ENCODE measurements at regions not wholly inside any gene's neighbourhood (a gene's known extent, or its start where the extent isn't known, plus 50 kb on each side); places are given as distances from the start of the nearest gene placed in this dataset.
A peak's percentile ranks its signal among the peaks of the same experiment; 100 is the strongest.

DNA sequence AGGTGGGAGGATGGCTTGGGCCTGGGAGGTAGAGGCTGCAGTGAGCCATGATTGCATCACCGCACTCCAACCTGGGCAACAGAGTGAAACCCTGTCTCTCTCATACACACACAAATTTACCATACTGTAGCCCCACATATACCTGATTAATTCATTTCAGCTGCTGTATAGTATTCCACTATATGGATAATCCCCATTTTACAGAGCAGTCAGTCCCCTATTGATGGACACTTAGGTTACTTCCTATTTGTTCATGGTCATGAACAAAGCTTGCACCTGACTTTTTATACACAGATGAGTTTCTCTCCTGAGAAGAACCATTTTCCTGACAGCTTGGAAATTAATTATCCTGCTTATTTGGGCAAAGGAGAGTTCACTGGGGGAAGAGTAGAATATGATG, 59.2 kb downstream of the EMX2 start:
- POLR2A ChIA-PET (ENCODE audit: low non-redundant PET), result interaction anchor here (0.6 kb wide), 1 partner anchor 12 kb away, joined by 7 read pairs; no protein-coding TSS in a partner anchor
- DNase-seq (ENCODE audit: low spot score), result no peak
- CTCF ChIA-PET, result interaction anchor here (0.6 kb wide), 1 partner anchor 64 kb away, joined by 4 read pairs; no protein-coding TSS in a partner anchor
- no peak overlapping the region for H3K27ac ChIP-seq
- TF ChIP-seq, protein P1, sequence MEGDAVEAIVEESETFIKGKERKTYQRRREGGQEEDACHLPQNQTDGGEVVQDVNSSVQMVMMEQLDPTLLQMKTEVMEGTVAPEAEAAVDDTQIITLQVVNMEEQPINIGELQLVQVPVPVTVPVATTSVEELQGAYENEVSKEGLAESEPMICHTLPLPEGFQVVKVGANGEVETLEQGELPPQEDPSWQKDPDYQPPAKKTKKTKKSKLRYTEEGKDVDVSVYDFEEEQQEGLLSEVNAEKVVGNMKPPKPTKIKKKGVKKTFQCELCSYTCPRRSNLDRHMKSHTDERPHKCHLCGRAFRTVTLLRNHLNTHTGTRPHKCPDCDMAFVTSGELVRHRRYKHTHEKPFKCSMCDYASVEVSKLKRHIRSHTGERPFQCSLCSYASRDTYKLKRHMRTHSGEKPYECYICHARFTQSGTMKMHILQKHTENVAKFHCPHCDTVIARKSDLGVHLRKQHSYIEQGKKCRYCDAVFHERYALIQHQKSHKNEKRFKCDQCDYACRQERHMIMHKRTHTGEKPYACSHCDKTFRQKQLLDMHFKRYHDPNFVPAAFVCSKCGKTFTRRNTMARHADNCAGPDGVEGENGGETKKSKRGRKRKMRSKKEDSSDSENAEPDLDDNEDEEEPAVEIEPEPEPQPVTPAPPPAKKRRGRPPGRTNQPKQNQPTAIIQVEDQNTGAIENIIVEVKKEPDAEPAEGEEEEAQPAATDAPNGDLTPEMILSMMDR (conservative IDR thresholded peaks at IDR 0.05; ENCODE audit: low read depth), result no peak

DNA sequence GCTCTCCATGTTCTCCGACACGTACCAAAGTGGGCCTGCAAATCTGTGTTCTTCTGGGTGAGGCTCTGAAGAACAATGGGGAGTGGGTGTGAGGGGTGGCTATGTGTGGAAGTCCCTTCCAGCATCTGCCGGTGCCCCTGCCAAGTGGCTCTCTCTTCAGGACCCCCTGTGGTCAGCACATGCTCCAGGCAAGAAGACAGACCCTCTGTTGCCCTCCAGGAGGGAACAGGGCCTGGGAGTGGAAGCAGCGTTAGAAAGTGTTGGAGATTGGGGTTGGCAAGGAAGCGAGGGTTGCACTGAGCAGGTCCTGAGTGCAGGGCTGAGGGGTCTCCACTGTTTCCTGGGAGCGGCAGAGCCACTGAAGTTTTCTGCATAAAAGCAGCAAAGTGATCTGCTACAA, 60.5 kb downstream of the EMX2 start:
- H3K27ac ChIP-seq, result no peak overlapping the region
- CTCF ChIA-PET, result no interaction called here
- DNase-seq (ENCODE audit: low spot score), result no peak
- TF ChIP-seq, protein P1 (conservative IDR thresholded peaks at IDR 0.05; ENCODE audit: low read depth), result no peak
- POLR2A ChIA-PET (ENCODE audit: low non-redundant PET), result no interaction called here

DNA sequence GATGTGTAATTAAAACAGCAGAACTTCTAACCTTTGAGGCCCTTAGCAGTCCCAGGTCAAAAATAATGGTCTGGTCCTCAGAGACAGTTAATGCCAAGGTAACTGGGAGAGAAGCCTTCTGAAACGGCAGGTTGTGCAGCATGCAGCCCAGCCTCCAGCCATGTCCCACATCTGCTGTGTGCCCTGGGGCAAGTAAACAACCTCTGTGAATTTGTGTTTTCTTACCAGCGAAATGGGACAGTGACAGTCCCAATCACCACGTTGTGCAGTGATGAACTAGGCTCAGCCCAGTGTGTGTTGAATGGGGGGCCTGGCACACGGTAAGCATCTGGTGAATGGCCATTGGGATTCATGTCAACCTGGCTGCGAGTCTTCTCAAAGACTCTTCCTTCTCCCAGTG, 61.2 kb downstream of the EMX2 start:
- POLR2A ChIA-PET (ENCODE audit: low non-redundant PET), result no interaction called here
- CTCF ChIA-PET, result no interaction called here
- no peak for DNase-seq (ENCODE audit: low spot score)
- TF ChIP-seq, protein P1 (conservative IDR thresholded peaks at IDR 0.05; ENCODE audit: low read depth), result no peak
- no peak overlapping the region for H3K27ac ChIP-seq

GRCh38 chr10:117609095-117609795, 66.7 kb downstream of the EMX2 start:
- no peak overlapping the region for H3K27ac ChIP-seq
- TF ChIP-seq, protein P1 (conservative IDR thresholded peaks at IDR 0.05; ENCODE audit: low read depth), result no peak
- DNase-seq (ENCODE audit: low spot score), result peak; percentile 80
- CTCF ChIA-PET, result no interaction called here
- POLR2A ChIA-PET (ENCODE audit: low non-redundant PET), result no interaction called here

DNA sequence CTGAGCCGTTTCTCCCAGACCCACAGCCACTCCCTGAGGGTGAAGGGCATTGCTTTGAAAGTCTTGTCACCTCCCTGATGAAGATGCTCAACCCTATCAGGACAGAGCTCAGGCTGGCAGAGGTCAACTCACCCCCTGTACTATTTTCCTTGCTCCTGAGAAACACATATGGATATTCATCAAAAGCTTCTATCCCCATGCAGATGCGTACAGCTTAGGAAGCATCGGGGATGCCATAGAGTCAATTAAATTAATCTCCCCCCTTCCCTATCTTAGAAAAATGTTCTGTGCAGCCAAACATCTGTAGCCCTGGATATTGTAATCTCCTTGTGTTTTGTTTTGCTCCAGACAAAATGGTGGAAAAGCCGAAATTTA, 67.2 kb downstream of the EMX2 start:
- DNase-seq (ENCODE audit: low spot score), result no peak
- POLR2A ChIA-PET (ENCODE audit: low non-redundant PET), result no interaction called here
- H3K27ac ChIP-seq, result no peak overlapping the region
- CTCF ChIA-PET, result no interaction called here
- TF ChIP-seq, protein P1 (conservative IDR thresholded peaks at IDR 0.05; ENCODE audit: low read depth), result no peak

DNA sequence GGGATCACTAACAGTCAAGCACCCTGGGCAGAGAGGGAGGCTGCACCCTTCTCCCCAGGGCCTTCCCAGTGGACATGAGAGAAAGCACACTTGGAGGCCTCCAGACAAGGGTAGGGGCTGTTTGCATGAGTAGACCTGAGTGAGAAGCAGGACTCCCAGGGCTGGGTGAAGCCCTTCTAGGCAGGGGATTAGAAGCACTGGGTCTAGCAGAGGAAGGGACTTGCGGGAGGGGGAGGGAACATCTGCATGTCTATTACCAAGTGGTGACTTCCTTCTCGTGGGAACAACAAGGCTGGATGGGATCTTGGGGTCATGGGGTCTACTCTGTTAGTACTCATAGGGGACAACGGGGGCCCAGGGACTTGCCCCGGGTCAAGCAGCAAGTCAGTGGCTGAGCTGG, 67.8 kb downstream of the EMX2 start:
- CTCF ChIA-PET, result no interaction called here
- H3K27ac ChIP-seq, result no peak overlapping the region
- DNase-seq (ENCODE audit: low spot score), result no peak
- POLR2A ChIA-PET (ENCODE audit: low non-redundant PET), result no interaction called here
- TF ChIP-seq, protein P1 (conservative IDR thresholded peaks at IDR 0.05; ENCODE audit: low read depth), result no peak

Measured in RWPE1 (cell line).